K562 (cell line): ENCODE measurements at regions not wholly inside any gene's neighbourhood (a gene's known extent, or its start where the extent isn't known, plus 50 kb on each side); places are given as distances from the start of the nearest gene placed in this dataset.
A peak's percentile ranks its signal among the peaks of the same experiment; 100 is the strongest.

Source experiments
- CBX1 ChIP-seq: sonication (generic); IDR thresholded peaks from 2 replicates; pipeline ENCODE4 v1.6.1; 2016; ENCODE audit warnings: antibody characterized with exemption, low read depth, mild to moderate bottlenecking
- CHD2 ChIP-seq: IDR thresholded peaks from 2 replicates; pipeline ENCODE4 v1.6.1; 2011; ENCODE audit warnings: low read depth, low read length
- ELF1 ChIP-seq: fragments of 200-800 bp; sonication (Bioruptor generic); IDR thresholded peaks from 2 replicates; pipeline ENCODE4 v1.6.1; 2016; ENCODE audit warnings: missing genetic modification characterization, missing compliant biosample characterization
- HMG20A ChIP-seq: fragments of 450-650 bp; formaldehyde crosslinking; conservative IDR thresholded peaks from 2 replicates; pipeline ENCODE4 v1.4.0; 2020; ENCODE audit warnings: mild to moderate bottlenecking, mixed read lengths
- HSF4 ChIP-seq: fragments of 250-450 bp; sonication (Bioruptor Pico); IDR thresholded peaks from 2 replicates; pipeline ENCODE4 v2.1.2; 2022; ENCODE audit warnings: mild to moderate bottlenecking, moderate library complexity, borderline replicate concordance
- ILF3 ChIP-seq: fragments of 450-650 bp; IDR thresholded peaks from 2 replicates; pipeline ENCODE4 v1.6.1; 2018; ENCODE audit warnings: antibody characterized with exemption, mild to moderate bottlenecking, moderate library complexity, borderline replicate concordance
- MTA1 ChIP-seq: fragments of 450-650 bp; IDR thresholded peaks from 2 replicates; pipeline ENCODE4 v1.6.1; 2017; ENCODE audit warnings: borderline replicate concordance
- SMARCA5 ChIP-seq: fragments of 450-650 bp; IDR thresholded peaks from 2 replicates; pipeline ENCODE4 v1.6.1; 2016
- TEAD2 ChIP-seq: fragments of 450-650 bp; IDR thresholded peaks from 2 replicates; pipeline ENCODE4 v1.6.1; 2016; ENCODE audit warnings: missing genetic modification characterization, control low read depth, missing compliant biosample characterization
- ZNF239 ChIP-seq: fragments of 250-450 bp; sonication (Bioruptor Pico); IDR thresholded peaks from 2 replicates; pipeline ENCODE4 v1.4.0; 2020; ENCODE audit warnings: mild to moderate bottlenecking
- ZNF584 ChIP-seq: fragments of 200-800 bp; sonication (Bioruptor generic); IDR thresholded peaks from 2 replicates; pipeline ENCODE4 v1.6.1; 2016; ENCODE audit warnings: low read depth, mild to moderate bottlenecking, missing genetic modification characterization, missing compliant biosample characterization
- TF ChIP-seq, protein P1 (sequence below): fragments of 450-650 bp; IDR thresholded peaks from 2 replicates; pipeline ENCODE4 v1.6.1; 2018; ENCODE audit not compliant: partially characterized antibody
- TF ChIP-seq, protein P2 (sequence below): fragments of 450-650 bp; IDR thresholded peaks from 2 replicates; pipeline ENCODE4 v1.6.1; 2017; ENCODE audit warnings: antibody characterized with exemption
- TF ChIP-seq, protein P3 (sequence below): fragments of 250-450 bp; sonication (Bioruptor Pico); IDR thresholded peaks from 2 replicates; pipeline ENCODE4 v1.5.0; 2021; ENCODE audit warnings: mild to moderate bottlenecking, borderline replicate concordance
- TF ChIP-seq, protein P4 (sequence below): fragments of 200-800 bp; sonication (Bioruptor generic); IDR thresholded peaks from 2 replicates; pipeline ENCODE4 v1.6.1; 2017; ENCODE audit warnings: missing genetic modification characterization, missing compliant biosample characterization
- TF ChIP-seq, protein P5 (sequence below): fragments of 450-650 bp; formaldehyde crosslinking; IDR thresholded peaks from 2 replicates; pipeline ENCODE4 v1.4.0; 2022; ENCODE audit warnings: missing genetic modification characterization

DNA sequence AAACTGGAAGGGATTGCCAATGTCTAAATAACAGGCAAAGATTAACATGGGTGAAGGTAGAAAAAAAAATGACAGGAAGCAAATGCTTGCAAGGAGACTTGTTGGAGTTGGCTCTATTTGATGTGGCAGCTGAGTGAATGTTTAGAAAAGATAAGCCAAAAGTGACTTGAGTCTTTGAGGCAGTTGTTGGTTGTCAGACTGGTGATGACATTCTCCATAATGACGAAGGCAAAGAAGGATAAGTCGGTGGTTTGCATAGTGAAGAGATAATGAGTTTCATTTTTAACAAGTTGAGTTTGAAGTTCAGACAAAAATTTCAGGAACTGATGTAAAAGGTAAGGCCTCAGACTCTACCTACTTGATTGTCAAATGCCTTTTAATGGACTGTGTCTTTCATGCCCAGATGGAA is 704.1 kb upstream of the SGO1 start (continued):
- TF ChIP-seq, protein P1, sequence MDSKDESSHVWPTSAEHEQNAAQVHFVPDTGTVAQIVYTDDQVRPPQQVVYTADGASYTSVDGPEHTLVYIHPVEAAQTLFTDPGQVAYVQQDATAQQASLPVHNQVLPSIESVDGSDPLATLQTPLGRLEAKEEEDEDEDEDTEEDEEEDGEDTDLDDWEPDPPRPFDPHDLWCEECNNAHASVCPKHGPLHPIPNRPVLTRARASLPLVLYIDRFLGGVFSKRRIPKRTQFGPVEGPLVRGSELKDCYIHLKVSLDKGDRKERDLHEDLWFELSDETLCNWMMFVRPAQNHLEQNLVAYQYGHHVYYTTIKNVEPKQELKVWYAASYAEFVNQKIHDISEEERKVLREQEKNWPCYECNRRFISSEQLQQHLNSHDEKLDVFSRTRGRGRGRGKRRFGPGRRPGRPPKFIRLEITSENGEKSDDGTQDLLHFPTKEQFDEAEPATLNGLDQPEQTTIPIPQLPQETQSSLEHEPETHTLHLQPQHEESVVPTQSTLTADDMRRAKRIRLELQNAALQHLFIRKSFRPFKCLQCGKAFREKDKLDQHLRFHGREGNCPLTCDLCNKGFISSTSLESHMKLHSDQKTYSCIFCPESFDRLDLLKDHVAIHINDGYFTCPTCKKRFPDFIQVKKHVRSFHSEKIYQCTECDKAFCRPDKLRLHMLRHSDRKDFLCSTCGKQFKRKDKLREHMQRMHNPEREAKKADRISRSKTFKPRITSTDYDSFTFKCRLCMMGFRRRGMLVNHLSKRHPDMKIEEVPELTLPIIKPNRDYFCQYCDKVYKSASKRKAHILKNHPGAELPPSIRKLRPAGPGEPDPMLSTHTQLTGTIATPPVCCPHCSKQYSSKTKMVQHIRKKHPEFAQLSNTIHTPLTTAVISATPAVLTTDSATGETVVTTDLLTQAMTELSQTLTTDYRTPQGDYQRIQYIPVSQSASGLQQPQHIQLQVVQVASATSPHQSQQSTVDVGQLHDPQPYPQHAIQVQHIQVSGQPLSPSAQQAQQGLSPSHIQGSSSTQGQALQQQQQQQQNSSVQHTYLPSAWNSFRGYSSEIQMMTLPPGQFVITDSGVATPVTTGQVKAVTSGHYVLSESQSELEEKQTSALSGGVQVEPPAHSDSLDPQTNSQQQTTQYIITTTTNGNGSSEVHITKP = no peak
- no peak for TF ChIP-seq HMG20A (CRISPR knock-in tag)
- TF ChIP-seq MTA1 = no peak
- TF ChIP-seq CHD2 = no peak
- no peak for TF ChIP-seq SMARCA5
- TF ChIP-seq, protein P2, sequence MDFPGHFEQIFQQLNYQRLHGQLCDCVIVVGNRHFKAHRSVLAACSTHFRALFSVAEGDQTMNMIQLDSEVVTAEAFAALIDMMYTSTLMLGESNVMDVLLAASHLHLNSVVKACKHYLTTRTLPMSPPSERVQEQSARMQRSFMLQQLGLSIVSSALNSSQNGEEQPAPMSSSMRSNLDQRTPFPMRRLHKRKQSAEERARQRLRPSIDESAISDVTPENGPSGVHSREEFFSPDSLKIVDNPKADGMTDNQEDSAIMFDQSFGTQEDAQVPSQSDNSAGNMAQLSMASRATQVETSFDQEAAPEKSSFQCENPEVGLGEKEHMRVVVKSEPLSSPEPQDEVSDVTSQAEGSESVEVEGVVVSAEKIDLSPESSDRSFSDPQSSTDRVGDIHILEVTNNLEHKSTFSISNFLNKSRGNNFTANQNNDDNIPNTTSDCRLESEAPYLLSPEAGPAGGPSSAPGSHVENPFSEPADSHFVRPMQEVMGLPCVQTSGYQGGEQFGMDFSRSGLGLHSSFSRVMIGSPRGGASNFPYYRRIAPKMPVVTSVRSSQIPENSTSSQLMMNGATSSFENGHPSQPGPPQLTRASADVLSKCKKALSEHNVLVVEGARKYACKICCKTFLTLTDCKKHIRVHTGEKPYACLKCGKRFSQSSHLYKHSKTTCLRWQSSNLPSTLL = no peak
- no peak for TF ChIP-seq ILF3
- TF ChIP-seq, protein P3, sequence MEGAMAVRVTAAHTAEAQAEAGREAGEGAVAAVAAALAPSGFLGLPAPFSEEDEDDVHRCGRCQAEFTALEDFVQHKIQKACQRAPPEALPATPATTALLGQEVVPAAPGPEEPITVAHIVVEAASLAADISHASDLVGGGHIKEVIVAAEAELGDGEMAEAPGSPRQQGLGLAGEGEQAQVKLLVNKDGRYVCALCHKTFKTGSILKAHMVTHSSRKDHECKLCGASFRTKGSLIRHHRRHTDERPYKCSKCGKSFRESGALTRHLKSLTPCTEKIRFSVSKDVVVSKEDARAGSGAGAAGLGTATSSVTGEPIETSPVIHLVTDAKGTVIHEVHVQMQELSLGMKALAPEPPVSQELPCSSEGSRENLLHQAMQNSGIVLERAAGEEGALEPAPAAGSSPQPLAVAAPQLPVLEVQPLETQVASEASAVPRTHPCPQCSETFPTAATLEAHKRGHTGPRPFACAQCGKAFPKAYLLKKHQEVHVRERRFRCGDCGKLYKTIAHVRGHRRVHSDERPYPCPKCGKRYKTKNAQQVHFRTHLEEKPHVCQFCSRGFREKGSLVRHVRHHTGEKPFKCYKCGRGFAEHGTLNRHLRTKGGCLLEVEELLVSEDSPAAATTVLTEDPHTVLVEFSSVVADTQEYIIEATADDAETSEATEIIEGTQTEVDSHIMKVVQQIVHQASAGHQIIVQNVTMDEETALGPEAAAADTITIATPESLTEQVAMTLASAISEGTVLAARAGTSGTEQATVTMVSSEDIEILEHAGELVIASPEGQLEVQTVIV (CRISPR knock-in tag) = no peak
- TF ChIP-seq HSF4 (CRISPR knock-in tag) = no peak
- no peak for TF ChIP-seq CBX1
- no peak for TF ChIP-seq ZNF584 (CRISPR knock-in tag)
- TF ChIP-seq, protein P4, sequence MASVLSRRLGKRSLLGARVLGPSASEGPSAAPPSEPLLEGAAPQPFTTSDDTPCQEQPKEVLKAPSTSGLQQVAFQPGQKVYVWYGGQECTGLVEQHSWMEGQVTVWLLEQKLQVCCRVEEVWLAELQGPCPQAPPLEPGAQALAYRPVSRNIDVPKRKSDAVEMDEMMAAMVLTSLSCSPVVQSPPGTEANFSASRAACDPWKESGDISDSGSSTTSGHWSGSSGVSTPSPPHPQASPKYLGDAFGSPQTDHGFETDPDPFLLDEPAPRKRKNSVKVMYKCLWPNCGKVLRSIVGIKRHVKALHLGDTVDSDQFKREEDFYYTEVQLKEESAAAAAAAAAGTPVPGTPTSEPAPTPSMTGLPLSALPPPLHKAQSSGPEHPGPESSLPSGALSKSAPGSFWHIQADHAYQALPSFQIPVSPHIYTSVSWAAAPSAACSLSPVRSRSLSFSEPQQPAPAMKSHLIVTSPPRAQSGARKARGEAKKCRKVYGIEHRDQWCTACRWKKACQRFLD (CRISPR knock-in tag) = peak; percentile 59; the same call in 1 of the 2 replicates
- TF ChIP-seq ZNF239 (CRISPR knock-in tag) = no peak
- TF ChIP-seq, protein P5, sequence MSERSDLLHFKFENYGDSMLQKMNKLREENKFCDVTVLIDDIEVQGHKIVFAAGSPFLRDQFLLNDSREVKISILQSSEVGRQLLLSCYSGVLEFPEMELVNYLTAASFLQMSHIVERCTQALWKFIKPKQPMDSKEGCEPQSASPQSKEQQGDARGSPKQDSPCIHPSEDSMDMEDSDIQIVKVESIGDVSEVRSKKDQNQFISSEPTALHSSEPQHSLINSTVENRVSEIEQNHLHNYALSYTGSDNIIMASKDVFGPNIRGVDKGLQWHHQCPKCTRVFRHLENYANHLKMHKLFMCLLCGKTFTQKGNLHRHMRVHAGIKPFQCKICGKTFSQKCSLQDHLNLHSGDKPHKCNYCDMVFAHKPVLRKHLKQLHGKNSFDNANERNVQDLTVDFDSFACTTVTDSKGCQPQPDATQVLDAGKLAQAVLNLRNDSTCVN (CRISPR knock-in tag) = no peak
- TF ChIP-seq TEAD2 (tag) = no peak
- TF ChIP-seq ELF1 (tag) = no peak
